Body of pancreas (tissue), 4 donors: ENCODE measurements at regions not wholly inside any gene's neighbourhood (a gene's known extent, or its start where the extent isn't known, plus 50 kb on each side); places are given as distances from the start of the nearest gene placed in this dataset.

Experiments
- CTCF ChIP-seq, 7 experiments: fragments of 450-650 bp in 4 of 7; fragments of 200-600 bp in 3 of 7; sonication (generic) in 3 of 7; IDR thresholded peaks; one replicate each; pipeline ENCODE4 v1.5.1; 2016 to 2019; ENCODE audit warnings: antibody characterized with exemption in 7 of 7
- POLR2A ChIP-seq, 3 donors: fragments of 450-650 bp; IDR thresholded peaks; one replicate each; pipeline ENCODE4 v1.6.1; 2016; ENCODE audit warnings: antibody characterized with exemption in 3 of 3, mild to moderate bottlenecking in 2 of 3

DNA sequence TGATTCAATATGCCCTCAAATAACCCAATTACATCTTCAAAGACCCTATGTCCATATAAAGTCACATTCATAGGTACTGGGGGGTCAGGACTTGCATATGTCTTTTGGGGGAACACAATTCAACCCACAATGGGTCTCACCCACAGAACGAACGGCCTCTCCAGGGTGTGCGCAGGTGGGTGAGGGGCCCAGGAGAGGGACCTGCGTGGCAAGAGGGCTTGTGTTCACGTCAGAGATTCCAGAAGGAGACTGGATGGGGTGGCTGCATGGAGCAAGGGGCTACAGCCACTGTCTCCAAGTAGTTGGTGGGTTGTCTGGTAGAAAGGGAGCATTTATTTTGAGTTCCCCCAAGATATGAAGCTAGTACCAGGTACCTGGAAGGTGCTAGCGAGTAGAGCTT lies 212.2 kb downstream of the SEC14L1 start:
- no peak for TF ChIP-seq CTCF (IDR thresholded peaks at IDR 0.05)
- TF ChIP-seq POLR2A (IDR thresholded peaks at IDR 0.05): no peak
